Esophagus mucosa (tissue), 1 donor: ENCODE measurements at regions not wholly inside any gene's neighbourhood (a gene's known extent, or its start where the extent isn't known, plus 50 kb on each side); places are given as distances from the start of the nearest gene placed in this dataset.

Source experiments
- ATAC-seq: fragments of 200-7000 bp; cut with Tn5 transposase; one replicate; pipeline ENCODE4 v1.9.1; 2020
- donor health status: DM: yes; HTN: yes; CAD: no.

DNA sequence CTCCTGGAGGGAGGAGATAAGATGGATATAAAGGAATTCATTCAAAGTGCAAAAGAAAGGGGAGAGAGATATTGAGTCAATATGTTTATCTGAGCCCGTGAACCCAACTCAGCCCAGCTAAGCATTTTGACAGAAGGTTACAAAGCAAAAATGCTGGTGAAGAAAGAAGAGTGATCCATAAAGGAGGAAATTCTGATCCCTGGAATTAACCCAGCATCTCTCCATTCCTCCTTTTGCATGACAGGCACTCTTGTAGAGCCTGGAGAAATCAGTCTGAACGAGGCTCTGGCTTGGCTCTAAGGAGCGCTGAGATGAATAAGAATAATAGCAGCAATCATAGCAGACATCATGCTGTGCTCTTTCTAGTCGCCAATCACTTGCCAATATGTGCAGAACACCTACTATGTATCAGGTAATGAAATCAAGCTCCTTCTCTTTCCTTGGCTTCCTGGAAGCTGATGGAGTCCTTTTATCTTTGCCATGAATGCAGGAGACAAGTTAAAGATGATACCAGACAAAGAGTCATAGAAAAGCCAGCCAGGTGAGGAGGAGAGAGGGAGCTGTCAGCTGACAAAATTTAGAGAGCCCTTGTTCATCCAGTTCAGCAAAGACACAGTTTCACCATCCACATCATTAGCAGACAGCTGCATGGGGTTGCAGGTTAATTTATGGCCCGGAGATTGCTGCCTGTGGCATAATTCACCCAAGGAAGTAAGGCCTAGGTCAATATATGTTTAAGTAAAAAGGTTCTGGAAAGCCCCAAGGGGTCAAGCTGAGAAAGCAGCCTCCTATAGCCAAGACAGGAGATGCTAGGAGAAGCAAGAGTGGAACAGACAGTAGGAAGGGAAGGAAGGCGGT lies 476.5 kb upstream of the TBX3 start:
- ATAC-seq, result no peak

DNA sequence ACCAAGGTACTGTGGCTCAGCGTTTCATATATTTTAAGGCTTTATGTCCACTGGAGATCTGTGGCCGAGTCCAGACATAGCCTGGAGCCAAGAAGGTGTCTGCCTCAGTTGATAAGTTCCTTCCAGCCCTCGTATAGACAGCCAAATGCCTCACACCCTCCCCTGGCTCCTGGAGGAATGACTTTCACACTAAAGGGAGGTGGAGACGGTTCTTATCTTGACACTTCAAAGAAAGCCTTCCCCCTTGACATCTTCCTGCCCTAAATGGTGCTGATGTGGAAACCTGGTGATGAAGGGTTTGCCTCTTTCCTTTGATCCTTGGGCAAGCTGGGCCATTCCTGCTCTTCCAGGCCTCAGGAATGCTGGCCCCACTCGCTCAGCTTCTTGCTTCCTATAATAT lies 474.8 kb upstream of the TBX3 start:
- ATAC-seq, result no peak

- no peak for ATAC-seq
Measured at GRCh38 chr12:115155665-115156645, 472.0 kb upstream of the TBX3 start.

DNA sequence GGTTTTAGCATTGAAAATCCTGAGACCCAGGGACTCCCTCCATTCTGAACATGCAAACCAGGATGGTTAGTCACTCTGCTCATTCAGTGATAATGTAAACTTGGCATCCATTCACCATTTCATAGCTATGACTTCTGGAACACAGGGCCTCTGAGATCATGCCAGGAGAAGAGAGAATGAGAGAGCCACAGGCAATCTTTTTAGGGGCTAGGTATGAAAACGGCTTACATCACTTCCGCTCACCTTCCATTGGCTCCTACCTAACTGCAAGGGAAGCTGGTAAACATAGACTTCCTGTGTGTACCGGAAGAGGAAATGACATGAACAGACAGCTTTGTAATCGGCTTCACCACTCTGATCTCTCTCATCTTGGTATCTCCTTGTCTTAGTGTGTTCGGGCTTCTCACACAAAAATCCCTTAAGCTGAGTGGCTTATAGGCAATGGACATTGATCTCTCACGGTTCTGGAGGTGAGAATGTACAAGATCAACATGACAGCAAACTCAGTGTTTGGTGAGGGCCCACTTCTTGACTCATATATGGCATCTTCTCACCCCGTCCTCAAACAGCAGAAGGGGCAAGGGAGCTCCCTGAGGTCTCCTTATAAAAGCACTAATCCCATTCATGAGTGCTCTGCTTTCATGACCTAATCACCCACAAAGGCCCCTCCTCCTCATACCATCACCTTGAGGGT lies 465.9 kb upstream of the TBX3 start:
- no peak for ATAC-seq

DNA sequence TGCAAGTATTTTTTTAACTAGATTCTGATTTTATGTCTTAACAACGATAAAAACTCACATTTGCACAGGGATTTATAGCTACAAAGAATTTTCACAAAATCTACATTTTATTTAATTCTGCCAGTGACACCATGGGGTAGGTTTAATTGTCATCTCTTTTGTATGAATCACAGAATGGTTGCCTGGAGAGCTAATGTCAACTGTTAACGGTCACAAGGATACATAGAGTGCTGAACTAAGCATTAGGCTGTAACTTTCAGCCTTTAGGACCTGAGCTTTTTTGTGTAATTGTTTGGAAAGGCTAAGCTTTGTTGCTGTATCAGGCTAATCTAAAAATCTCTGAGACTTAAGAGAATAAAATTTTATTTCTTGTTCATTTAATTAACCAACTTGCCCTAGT lies 465.3 kb upstream of the TBX3 start:
- no peak for ATAC-seq

DNA sequence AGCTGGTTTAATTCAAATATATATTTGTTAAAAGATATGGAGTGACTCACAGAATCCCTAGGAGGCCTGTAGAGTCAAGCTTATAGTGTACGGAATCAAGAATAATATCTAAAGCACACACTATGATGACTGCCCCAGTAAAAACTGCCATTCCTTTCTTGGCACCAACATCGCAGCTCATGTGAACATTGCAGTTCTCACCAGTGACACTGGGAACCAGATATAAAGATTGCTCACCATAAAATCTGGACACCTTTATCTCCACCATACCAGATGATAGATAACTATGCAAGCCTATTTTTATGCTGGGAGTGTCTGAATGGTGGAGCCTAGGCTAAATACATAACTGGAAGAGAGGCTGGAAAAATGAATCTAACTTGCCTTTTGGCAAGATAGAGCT lies 463.9 kb upstream of the TBX3 start:
- no peak for ATAC-seq

GRCh38 chr12:115146453-115146852 lies 462.5 kb upstream of the TBX3 start:
- peak; percentile 52 for ATAC-seq

GRCh38 chr12:115144425-115144824 lies 460.4 kb upstream of the TBX3 start:
- no peak for ATAC-seq

DNA sequence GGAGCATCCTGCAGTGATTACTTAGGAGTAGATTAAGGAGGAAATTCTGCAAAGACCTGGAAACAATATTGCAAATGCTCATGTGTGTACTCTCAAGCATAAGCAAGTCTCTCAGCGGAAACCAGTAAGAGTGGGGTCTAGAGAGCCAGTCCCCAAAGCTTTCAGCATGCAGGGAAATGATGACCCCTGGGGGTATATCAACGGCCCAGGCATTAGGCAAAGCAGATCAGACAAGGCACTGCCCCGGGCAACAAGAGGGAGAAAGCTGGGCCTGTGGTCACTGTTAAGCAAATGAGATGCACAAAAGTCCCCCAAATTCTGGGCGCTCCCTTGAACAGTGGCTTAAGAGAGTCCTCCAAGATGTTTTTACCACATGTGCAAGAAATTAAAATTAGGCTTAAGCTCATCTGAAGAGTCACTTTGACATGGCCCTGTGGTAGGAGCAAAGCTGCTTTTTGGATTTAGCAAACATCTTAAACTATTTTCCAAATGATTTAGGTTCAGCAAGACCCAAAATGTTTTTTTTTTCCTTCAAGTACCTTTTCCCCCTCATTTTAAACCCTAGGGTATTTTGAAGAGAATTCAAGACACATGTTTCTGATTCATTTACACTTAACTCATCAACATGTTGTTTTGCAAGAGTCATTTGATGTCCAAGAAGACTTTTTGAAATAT lies 457.1 kb upstream of the TBX3 start:
- ATAC-seq, result no peak

DNA sequence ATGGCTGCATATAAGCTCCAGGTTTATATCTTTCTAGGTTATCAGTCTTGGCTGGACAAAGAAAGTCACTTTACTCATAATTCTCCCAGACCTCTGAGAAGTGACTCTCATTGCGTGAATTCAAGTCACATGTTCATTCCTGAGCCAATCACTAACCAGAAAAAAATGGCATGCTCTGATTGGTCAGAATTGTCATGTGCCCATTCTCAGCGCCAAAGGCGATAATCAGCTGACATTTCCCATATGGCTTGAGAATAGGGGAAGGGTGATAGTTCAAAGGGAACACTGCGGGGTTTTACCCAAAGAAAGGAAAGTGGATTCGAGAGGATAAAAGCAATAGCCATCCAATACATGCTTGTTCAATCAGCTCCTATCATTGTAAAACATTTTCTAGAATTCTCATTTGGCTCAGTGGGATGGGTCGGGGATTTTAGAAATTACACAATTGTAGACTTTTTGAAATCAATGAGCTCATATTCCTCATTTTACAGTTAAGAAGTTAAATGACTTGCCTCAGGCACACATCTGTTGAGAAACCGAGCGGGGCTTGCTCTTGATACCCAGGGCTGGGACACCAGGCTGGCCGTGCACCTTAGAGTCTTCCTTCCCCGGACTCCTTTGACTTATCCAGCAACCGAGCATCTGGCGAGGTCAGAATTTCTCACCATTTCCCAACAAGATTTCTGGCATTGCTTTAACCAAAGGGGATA lies 454.0 kb upstream of the TBX3 start:
- ATAC-seq, result no peak

DNA sequence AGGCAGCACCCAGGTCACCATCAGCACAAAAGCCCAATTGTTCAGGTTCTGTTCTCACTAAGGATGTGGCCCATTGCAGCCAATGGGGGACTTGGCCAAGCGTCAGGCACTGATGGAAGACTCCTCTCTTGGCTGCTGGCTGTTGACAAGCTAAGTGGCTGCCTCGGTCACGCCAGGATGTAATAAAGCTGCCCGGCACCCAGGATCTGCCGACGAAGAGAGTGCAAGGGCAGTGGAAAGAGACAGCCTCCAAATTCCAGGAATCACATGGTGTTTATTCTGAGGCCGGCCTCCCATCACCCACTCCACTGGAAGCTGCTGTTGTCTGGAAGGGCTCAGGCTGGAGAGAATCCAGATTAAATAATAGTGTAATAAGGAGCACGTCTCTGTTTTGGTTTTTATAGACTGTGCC lies 451.8 kb upstream of the TBX3 start:
- ATAC-seq, result no peak

GRCh38 chr12:115134298-115134697 lies 450.3 kb upstream of the TBX3 start:
- ATAC-seq, result no peak

DNA sequence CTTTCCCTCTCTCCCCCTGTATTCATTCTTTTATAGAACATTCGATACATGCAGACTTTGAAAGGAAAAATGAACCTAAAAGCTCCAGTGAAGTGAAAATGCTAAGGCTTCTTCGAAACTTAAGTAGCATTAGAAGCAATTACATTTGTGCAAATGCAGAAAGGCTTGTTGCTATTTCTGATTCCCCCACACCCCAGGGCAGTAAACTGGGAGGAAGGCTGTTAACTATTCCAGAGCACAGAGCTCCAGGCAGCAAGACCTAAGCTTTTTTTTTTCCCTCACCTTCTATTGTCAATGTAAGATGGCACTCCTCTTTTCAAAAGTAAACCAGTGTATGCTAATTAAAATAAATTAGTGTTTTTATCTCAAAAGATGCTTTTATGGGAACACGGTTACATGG lies 448.9 kb upstream of the TBX3 start:
- ATAC-seq, result no peak

DNA sequence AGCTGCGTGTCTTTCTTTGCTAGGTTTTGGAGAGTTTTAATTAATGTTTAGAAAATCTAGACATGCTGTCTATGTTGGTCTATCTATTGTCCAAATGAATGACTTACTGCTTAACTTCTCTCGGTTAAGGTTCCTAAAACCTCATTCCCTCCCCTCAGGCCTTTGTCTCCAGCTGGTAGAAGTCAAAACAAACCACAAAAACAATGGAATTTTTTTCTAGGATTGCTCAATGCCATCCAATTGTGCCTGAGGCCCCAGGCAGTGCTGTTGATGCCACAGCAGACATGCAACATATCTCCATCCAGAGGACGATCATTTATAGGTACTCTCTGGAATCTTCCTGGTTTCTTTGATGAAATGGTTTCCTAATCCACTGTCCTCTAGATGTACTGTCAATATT lies 448.2 kb upstream of the TBX3 start:
- no peak for ATAC-seq

DNA sequence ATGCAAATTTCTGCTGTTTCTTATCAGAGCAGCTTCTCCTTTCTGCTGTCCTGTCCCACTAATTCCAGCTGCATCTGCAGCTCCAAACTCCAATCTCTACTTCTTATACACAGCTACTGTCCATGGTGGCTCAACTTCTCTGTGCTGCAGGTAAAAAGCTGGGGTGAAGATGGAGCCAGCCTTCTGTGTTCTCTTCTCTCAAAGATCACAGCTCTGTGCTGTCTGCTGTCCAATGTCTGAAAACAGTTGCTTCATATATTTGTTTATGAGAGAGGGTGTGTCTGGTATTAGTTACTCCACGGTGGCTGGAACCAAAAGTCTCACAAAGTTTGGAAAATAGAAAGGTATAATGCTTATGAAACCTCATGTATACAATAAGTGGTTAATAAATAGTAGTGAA lies 445.8 kb upstream of the TBX3 start:
- no peak for ATAC-seq

DNA sequence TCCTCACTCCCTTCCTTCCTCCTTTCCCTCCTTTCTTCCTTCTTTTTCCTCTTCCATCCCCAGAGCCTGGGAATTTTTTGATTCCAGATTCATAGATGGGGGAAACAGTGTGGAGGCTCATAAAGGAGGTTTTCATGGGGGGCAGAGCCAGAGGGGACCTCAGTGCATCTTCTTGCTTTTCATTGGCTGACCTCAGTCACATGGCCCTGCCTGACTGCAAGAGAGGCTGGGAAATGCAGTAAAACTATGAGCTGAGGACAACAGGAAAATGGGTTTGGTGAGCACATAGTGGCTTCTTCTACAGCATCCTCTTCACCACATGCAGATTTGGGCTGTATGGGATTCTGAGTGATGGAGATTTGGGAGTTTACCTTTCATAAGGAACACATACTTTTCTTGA lies 437.1 kb upstream of the TBX3 start:
- no peak for ATAC-seq

- ATAC-seq, result no peak
Measured at GRCh38 chr12:115118177-115118724, 434.3 kb upstream of the TBX3 start.

DNA sequence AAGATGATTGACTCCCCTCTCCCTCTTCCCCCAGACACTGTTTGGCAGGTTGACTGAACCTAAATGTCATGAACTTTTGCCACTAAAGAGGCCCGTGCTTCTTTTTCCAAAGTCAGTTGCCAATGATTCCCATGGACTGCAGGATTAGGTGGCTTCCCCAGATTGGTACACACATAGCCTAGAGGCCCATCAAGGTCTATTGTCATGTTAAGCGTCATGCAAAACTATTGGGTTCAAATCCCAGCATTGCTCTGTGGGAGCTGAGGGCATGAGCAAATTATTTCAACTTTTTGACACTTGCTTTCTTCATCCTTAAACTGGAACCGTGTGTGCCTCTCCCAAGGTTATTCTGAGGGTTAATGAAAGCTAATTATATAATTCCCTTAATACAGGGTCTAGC lies 430.2 kb upstream of the TBX3 start:
- no peak for ATAC-seq

GRCh38 chr12:115109863-115110262 lies 425.9 kb upstream of the TBX3 start:
- ATAC-seq, result no peak

GRCh38 chr12:115108129-115109100 lies 424.4 kb upstream of the TBX3 start:
- ATAC-seq, result no peak
